Hematopoietic multipotent progenitor cell (in vitro differentiated cells): ENCODE measurements at regions not wholly inside any gene's neighbourhood (a gene's known extent, or its start where the extent isn't known, plus 50 kb on each side); places are given as distances from the start of the nearest gene placed in this dataset.

Experiments used
- DNase-seq, 3 donors: peaks; one replicate each; pipeline ENCODE4 v3.0.0-alpha.2; 2011 to 2015; ENCODE audit warnings: low read depth in 2 of 3, low spot score in 2 of 3

DNA sequence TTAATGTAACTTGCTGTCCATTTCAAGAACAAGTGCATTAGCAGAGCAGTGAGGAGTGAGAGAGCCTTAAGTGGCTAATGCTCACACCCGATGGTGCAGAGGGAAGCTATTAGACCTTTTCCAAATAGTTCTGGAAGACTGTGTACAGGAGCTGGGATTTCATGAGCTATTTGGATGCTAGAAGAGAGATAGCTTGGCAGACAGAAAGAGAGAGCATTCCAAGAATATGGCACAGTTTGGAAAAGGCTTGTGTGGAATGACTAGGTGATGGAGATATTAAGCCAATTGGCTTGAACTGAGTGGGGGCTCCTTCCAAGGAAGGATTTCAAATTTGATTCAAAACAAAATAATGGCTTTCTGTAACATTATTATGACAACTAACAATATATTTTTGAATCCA lies 1097.2 kb upstream of the TENM3 start:
- no peak for DNase-seq

- no peak for DNase-seq
These were observed 1095.7 kb upstream of the TENM3 start for GRCh38 chr4:181147416-181147951.

GRCh38 chr4:181148470-181148869 lies 1094.7 kb upstream of the TENM3 start:
- DNase-seq: no peak

DNA sequence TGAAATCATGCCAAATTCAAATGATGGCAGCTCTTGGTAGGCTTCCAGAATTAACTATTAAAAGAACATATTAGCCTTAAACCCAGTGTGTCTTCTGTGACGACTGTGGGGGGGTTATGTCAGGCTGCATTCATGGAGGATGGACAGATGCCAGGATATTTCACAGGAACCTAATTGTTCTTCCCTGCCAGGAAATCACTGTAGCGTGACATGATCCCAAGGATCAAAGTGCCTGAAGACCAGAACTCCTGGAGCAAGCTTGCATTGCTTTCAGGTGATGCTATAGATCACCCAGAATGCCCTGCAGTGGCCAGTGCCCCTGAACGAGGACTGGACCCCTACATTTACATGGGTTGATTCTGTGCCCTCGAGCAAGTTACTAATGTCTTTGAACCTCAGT lies 1093.0 kb upstream of the TENM3 start:
- no peak for DNase-seq

DNA sequence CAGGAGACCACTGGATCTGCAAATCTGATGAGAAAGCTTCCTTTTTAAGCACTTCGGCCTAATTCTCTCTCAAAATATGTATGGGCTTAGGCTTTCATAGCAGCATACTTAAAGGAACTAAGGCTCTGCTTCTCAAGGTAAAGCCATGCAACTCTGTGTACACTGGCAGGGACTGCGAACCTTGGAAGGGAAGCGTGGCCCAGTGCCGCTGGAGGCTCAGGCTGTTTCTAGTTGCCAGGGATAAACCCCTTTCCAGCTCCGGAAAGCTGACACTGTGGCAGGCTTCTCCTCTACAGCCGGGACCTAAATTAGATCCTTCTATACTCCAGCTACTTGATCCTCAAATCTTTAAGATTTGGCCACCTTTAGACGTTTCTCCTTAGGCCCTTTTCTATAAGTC lies 1091.3 kb upstream of the TENM3 start:
- no peak for DNase-seq

- no peak for DNase-seq
These were observed 1085.6 kb upstream of the TENM3 start for GRCh38 chr4:181157647-181158046.

DNA sequence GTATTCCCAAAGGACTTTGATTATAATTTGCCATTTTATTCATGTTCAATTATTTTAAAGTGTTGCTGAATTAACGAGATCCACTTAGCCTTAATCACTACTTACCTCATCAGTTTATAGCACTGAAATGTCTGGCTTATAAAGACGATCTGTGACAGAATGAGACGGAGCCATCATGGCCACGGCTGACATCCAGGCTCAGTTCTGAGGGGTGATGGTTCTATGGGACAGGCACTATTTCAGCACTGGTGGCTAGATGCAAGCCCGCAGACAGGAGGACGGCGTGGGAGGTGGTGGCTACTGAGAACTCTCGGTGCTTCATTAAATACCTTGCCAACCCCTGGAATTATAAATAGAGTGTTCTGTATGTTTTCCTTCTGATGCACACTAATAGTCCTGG lies 1084.2 kb upstream of the TENM3 start:
- no peak for DNase-seq

GRCh38 chr4:181161669-181162068 lies 1081.5 kb upstream of the TENM3 start:
- no peak for DNase-seq

GRCh38 chr4:181162266-181162665 lies 1080.9 kb upstream of the TENM3 start:
- no peak for DNase-seq

GRCh38 chr4:181162676-181163075 lies 1080.5 kb upstream of the TENM3 start:
- DNase-seq: no peak

DNA sequence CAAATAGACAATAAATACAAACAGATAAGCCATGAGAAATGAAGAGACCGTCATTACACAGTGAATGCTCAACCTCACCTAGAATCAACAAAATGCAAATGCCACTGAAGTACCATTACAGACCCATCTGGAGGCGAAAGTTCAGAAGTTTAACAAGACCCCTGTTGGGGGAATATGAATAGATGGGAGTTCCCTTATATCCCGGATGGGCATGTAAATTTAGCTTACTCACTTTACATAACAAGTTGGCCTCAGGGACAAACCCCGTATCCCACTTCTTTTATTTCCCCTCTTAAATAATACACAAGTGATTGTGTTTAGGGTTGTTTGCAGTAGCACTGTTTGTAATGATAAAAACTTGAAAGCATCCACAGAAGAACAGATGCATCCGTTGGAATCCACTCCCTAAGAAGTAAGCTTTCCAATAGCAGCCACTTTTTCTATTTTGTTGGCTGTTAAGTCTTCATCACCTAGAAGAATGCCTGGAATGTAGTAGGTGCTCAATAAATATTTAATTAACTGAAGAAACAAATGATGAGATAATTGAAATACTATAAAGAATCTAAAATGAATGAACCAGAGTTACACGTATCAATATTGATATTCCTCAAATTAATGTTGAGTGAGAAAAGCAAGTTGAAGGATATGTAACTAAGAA lies 1076.3 kb upstream of the TENM3 start:
- no peak for DNase-seq

- no peak for DNase-seq
These were observed 1075.0 kb upstream of the TENM3 start for GRCh38 chr4:181168011-181168805.

GRCh38 chr4:181173046-181173445 lies 1070.2 kb upstream of the TENM3 start:
- DNase-seq: no peak

- no peak for DNase-seq
These were observed 1066.9 kb upstream of the TENM3 start for GRCh38 chr4:181176306-181176705.

DNA sequence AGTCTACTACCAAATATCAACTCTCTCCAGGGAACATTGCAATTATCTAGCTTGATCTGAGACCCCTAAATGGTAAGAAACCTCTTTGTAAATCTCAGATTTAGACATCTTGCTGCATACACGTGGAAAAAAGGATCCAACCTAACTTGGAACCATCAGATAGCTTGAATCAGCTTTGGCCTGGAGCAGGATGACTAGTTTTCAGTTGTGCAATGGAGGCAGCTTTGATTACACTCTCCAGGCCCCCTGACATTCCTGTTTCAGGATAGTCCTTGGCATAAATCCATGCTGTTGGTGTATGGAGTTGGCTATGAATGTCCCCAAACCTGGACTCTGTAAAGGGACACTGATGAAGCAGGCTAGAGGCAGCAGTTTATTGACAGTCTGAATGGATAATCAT lies 1061.9 kb upstream of the TENM3 start:
- no peak for DNase-seq

DNA sequence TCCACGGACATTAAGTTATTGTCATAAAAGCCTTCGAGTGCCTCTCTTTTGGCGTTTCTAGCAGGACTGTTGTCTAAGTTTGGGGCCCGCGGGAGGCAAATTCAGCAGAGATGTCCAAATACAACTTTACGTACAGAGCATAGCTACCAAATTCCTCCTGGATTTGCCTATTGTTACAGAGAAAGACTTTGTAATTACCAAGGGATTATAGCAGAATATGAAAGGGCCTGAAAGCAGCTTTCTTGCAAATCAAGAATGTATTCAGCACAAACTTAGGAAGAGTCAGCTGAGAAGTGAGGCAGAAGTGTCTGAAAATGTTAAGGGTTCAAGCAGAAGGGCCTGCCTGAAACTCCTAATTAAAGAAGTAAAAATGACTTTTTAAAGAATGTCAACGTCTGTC lies 1053.5 kb upstream of the TENM3 start:
- no peak for DNase-seq

DNA sequence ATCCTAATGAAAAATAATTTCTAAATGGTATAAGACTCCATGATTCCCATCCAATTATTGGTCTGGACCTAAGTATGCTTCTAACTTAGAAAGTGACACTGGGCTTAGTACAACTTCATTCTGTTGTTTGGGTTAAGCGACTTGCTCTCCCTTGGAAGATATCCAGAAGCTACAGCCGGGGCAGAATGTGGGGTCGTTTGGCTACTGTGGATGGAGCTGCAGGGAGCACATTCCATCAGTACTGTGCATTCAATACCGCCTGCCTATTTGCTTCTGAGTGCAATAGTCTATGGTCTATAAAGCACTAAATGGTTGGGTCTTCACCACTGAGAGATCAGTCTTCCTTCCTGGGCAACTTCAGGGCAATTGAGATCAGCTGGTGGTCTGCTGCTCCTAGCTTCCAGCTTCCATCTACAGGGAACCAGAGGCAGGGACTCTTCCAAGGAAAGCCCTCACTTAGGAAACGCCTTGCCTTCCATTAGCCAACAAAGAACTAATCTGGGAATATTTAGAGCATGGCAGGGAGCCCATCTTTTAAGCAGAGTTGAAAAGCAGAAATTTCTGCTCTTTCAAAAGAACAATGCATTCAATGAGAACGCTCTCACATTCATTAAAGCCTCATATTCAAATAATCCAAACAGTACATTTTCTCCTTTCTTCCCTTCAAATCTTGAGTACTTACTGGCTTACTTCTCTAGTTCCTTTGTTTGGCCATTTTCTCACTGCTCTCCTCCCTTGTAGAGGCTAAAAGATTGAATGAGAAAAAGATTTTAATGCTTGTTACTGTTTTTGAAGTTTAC lies 1049.9 kb upstream of the TENM3 start:
- no peak for DNase-seq

DNA sequence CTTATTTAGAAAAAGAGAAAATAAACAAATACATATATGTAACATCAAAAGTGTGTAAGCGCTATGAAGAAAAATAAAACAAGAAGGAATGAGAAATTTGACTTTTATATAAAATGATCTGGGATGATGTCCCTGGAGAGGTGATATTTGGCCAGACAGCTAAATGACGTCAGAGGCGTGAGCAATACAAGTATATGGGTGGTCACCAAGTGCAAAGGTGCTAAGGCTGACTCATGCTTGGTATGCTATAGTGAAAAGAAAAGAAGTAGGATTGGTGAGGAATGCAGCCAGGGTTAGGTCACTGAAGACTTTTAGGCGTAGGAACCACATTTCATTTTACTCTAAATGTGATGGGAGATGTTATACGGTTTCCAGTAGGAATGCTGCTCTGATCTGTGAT lies 1049.1 kb upstream of the TENM3 start:
- DNase-seq: no peak

DNA sequence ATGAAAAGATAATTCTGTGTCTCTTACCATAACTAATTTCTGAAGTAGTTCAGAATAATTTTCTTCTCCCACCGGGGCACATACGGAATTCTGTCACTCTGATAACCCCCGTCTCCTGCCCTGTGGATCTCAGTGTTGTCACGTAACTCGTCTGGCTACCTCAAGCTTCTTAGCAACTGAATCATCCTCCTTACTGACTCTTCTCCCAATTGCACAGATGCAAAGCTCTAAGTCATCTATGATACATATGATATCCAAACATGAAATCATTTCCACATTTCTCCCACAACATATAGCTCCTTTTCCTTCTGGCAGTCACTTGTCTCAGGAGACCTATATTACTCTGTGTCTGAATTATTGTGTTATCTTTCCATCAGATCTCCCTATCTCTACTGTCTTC lies 1043.1 kb upstream of the TENM3 start:
- DNase-seq: no peak

DNA sequence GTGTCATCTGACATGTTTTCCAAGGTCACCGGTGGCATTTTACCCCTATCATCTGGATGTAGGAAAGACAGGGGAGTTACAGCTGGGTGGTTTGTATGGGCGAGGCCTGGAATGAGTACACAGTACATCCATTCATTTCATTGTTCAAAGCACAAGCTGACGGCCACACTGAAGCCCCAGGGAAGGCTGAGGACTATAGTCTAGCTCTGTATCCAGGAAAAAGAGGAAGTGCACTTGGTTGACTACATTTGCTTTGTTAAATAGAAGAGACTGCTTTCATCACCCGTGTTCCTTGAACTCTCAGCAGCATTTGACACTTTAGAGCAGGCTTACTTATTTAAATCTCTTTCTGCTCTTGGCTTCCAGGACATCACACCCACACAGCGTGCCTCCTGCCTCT lies 1041.0 kb upstream of the TENM3 start:
- no peak for DNase-seq

DNA sequence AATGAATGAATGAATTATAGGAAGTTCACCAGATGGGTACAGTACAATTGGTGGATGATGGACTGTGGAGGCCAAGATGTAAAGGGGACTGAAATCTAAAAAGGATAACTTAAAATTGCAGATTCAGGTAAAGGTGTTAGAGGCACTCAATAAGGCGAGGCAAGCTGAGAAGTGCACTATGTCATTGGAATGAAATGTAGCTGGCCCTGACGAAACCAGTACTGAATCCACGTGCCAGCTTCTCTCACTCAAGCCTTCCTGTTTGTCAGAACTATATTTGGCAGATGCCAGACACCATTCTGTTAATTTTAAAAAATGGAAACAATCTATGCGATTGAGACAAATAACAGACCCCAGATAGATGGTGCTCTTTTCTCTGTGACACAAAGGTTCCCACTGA lies 1039.1 kb upstream of the TENM3 start:
- DNase-seq: no peak
